Ishikawa (cell line): ENCODE measurements at regions not wholly inside any gene's neighbourhood (a gene's known extent, or its start where the extent isn't known, plus 50 kb on each side); places are given as distances from the start of the nearest gene placed in this dataset.

ENCODE experiments used
- CEBPB ChIP-seq: IDR thresholded peaks from 2 replicates; pipeline ENCODE4 v1.6.1; 2012
- CREB1 ChIP-seq: IDR thresholded peaks from 2 replicates; pipeline ENCODE4 v1.6.1; 2012; ENCODE audit warnings: low read depth
- EGR1 ChIP-seq: IDR thresholded peaks from 2 replicates; pipeline ENCODE4 v1.6.1; 2012
- EP300 ChIP-seq: IDR thresholded peaks from 2 replicates; pipeline ENCODE4 v1.6.1; 2012; ENCODE audit warnings: borderline replicate concordance
- FOXM1 ChIP-seq: IDR thresholded peaks from 2 replicates; pipeline ENCODE4 v1.6.1; 2012; ENCODE audit warnings: low read depth, borderline replicate concordance
- MAX ChIP-seq: IDR thresholded peaks from 2 replicates; pipeline ENCODE4 v1.6.1; 2012
- NFIC ChIP-seq: IDR thresholded peaks from 2 replicates; pipeline ENCODE4 v1.6.1; 2012
- RAD21 ChIP-seq: IDR thresholded peaks from 2 replicates; pipeline ENCODE4 v1.6.1; 2012; ENCODE audit warnings: low read depth
- REST ChIP-seq: IDR thresholded peaks from 2 replicates; pipeline ENCODE4 v1.6.1; 2012; ENCODE audit warnings: low read depth, mild to moderate bottlenecking
- TAF1 ChIP-seq: IDR thresholded peaks from 2 replicates; pipeline ENCODE4 v1.6.1; 2012; ENCODE audit warnings: low read depth, mild to moderate bottlenecking
- TCF12 ChIP-seq: IDR thresholded peaks from 2 replicates; pipeline ENCODE4 v1.6.1; 2012; ENCODE audit warnings: low read depth
- TEAD4 ChIP-seq: IDR thresholded peaks from 2 replicates; pipeline ENCODE4 v1.6.1; 2012
- USF1 ChIP-seq: IDR thresholded peaks from 2 replicates; pipeline ENCODE4 v1.6.1; 2012
- YY1 ChIP-seq: IDR thresholded peaks from 2 replicates; pipeline ENCODE4 v1.6.1; 2012; ENCODE audit warnings: low read depth
- ZBTB7A ChIP-seq: IDR thresholded peaks from 2 replicates; pipeline ENCODE4 v1.6.1; 2012; ENCODE audit warnings: low read depth

- no peak for TF ChIP-seq EGR1
- no peak for TF ChIP-seq TAF1
These were observed 84.6 kb downstream of the RFLNA start for GRCh38 chr12:124379379-124379937.

GRCh38 chr12:124378926-124379325 lies 84.0 kb downstream of the RFLNA start:
- TF ChIP-seq FOXM1 = no peak
- no peak for TF ChIP-seq TCF12
- no peak for TF ChIP-seq NFIC
- no peak for TF ChIP-seq MAX
- no peak for TF ChIP-seq ZBTB7A
- TF ChIP-seq CREB1 = no peak
- TF ChIP-seq EGR1 = no peak
- TF ChIP-seq TEAD4 = no peak
- TF ChIP-seq USF1 = no peak
- no peak for TF ChIP-seq CEBPB

- no peak for TF ChIP-seq USF1
- TF ChIP-seq TEAD4 = no peak
- TF ChIP-seq REST = no peak
- TF ChIP-seq NFIC = no peak
- no peak for TF ChIP-seq CREB1
- no peak for TF ChIP-seq ZBTB7A
- no peak for TF ChIP-seq EP300
- TF ChIP-seq TCF12 = no peak
- TF ChIP-seq YY1 = no peak
- no peak for TF ChIP-seq FOXM1
- no peak for TF ChIP-seq MAX
- TF ChIP-seq EGR1 = no peak
- TF ChIP-seq TAF1 = no peak
- no peak for TF ChIP-seq RAD21
- no peak for TF ChIP-seq CEBPB
These were observed 83.2 kb downstream of the RFLNA start for GRCh38 chr12:124377981-124378509.

- TF ChIP-seq TCF12 = no peak
- no peak for TF ChIP-seq TEAD4
- TF ChIP-seq NFIC = no peak
- no peak for TF ChIP-seq EP300
- TF ChIP-seq YY1 = no peak
- no peak for TF ChIP-seq RAD21
- no peak for TF ChIP-seq USF1
- TF ChIP-seq TAF1 = no peak
- TF ChIP-seq FOXM1 = no peak
- no peak for TF ChIP-seq CEBPB
These were observed 81.5 kb downstream of the RFLNA start for GRCh38 chr12:124376435-124376834.

GRCh38 chr12:124375789-124376175 lies 80.9 kb downstream of the RFLNA start:
- TF ChIP-seq MAX (no peak), TEAD4 (no peak), FOXM1 (no peak), EP300 (no peak), ZBTB7A (no peak), EGR1 (no peak), USF1 (no peak), NFIC (no peak), REST (no peak), CREB1 (no peak), CEBPB (no peak), RAD21 (no peak), YY1 (no peak)
